GM06990 (cell line): ENCODE measurements at regions not wholly inside any gene's neighbourhood (a gene's known extent, or its start where the extent isn't known, plus 50 kb on each side); places are given as distances from the start of the nearest gene placed in this dataset.

Experiments used
- DNase-seq: peaks from one replicate; pipeline ENCODE4 v3.0.0-alpha.2; 2011; ENCODE audit not compliant: insufficient read length; ENCODE audit errors: extremely low read depth
- H3K27me3 ChIP-seq: replicated peaks from 2 replicates; pipeline ENCODE4 v1.6.0; 2011; ENCODE audit warnings: low read length; ENCODE audit not compliant: control insufficient read depth, insufficient read depth
- H3K36me3 ChIP-seq: 2 replicates; pipeline ENCODE4 v1.5.1; 2011; ENCODE audit warnings: low read length; ENCODE audit not compliant: control insufficient read depth, insufficient read depth
- H3K4me3 ChIP-seq: replicated peaks from 2 replicates; pipeline ENCODE4 v1.5.1; 2011; ENCODE audit warnings: low read depth, mild to moderate bottlenecking, control low read depth, low read length
- TF ChIP-seq, protein P1 (sequence below): IDR thresholded peaks from 2 replicates; pipeline ENCODE4 v1.5.1; 2011; ENCODE audit warnings: low read length, control low read depth, mild to moderate bottlenecking, inconsistent platforms; ENCODE audit not compliant: insufficient read depth, poor library complexity, severe bottlenecking

DNA sequence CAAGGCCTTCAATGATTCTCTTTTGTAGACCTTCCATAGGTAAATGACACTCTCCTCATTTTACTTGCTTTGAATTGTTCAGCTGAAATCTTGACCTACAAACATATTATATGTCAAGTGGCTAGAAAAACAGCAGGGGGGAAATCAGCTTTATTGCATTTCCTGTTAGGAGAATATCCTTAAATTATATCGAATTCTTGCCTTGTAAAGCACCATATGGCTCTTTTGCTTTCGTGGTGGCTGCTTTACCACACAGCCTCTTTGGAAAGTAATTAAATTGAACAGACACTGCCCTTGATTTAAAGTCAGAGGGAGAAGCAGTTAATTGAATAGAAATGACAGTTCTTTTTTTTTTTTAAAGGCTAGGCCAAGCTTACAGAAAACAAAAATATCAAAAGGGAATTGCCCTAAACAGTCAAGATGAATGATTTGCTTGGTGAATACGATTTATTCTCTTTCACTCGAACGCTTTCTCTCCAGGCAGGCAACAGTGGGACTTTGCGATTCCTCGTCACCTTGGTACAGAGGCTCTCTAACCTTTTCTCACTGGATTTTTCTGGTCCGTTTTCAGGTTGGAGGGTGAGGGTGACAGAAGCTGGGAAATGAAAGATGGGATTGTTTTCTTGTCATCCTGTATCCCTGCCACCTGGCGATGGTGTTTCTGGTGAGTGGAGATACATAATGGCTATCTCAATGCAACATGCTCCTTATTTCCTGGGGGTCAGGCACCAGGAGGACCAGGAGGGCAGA lies 126.0 kb downstream of the GATA3 start:
- TF ChIP-seq, protein P1, sequence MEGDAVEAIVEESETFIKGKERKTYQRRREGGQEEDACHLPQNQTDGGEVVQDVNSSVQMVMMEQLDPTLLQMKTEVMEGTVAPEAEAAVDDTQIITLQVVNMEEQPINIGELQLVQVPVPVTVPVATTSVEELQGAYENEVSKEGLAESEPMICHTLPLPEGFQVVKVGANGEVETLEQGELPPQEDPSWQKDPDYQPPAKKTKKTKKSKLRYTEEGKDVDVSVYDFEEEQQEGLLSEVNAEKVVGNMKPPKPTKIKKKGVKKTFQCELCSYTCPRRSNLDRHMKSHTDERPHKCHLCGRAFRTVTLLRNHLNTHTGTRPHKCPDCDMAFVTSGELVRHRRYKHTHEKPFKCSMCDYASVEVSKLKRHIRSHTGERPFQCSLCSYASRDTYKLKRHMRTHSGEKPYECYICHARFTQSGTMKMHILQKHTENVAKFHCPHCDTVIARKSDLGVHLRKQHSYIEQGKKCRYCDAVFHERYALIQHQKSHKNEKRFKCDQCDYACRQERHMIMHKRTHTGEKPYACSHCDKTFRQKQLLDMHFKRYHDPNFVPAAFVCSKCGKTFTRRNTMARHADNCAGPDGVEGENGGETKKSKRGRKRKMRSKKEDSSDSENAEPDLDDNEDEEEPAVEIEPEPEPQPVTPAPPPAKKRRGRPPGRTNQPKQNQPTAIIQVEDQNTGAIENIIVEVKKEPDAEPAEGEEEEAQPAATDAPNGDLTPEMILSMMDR, result no peak
- no peak for DNase-seq
- Histone ChIP-seq H3K4me3 (no peak overlapping the region), H3K27me3 (no peaks in the 10 kb centered on the region), H3K36me3 (no peaks in the 10 kb centered on the region)

DNA sequence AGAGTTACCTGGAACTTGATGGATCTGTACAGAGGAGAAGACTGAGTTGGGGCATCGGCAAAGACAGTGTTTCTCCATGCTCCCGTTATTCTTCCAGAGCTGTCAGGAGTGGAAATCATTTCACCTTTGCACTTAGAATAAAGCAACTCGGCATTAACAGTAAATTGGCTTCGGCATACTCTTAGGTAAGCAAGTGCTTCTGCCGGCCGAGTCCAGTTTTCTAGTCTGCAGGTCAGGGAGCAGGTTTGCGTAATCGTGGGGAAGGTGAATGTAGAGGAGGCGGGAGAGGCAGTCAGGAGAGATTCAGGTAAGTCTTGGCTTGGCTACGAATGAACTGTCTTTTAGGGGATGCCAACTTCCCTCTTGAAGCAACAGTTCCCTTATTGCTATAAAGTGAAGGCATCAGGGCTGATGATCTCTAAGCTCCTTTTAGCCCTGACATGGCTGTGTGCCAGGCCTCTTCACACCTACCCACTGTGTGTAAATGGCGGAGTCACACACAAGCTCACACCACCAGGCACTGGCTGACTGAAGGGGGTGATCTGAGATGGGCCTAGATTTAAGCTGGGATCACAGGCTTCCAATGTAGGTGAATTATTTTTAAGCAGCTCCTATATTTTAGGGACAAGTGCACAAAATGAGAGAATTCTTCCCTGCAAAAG lies 127.1 kb downstream of the GATA3 start:
- Histone ChIP-seq H3K4me3 (no peak overlapping the region), H3K36me3 (no peaks in the 10 kb centered on the region), H3K27me3 (no peaks in the 10 kb centered on the region)
- DNase-seq, result no peak
- TF ChIP-seq, protein P1, result no peak

- Histone ChIP-seq H3K27me3 (no peaks in the 10 kb centered on the region), H3K4me3 (no peak overlapping the region), H3K36me3 (no peaks in the 10 kb centered on the region)
- DNase-seq, result peak; percentile 13
- TF ChIP-seq, protein P1, result no peak
These were observed 128.3 kb downstream of the GATA3 start for GRCh38 chr10:8182806-8183205.

GRCh38 chr10:8183241-8183704 lies 128.8 kb downstream of the GATA3 start:
- Histone ChIP-seq H3K36me3 (no peaks in the 10 kb centered on the region), H3K4me3 (no peak overlapping the region), H3K27me3 (no peaks in the 10 kb centered on the region)
- TF ChIP-seq, protein P1, result no peak
- peak; percentile 24 for DNase-seq

GRCh38 chr10:8187171-8187666 lies 132.7 kb downstream of the GATA3 start:
- Histone ChIP-seq H3K27me3 (no peaks in the 10 kb centered on the region), H3K36me3 (no peaks in the 10 kb centered on the region), H3K4me3 (no peak overlapping the region)
- TF ChIP-seq, protein P1, result no peak
- DNase-seq, result no peak
